Gastroesophageal sphincter (tissue), 2 donors: ENCODE measurements at regions not wholly inside any gene's neighbourhood (a gene's known extent, or its start where the extent isn't known, plus 50 kb on each side); places are given as distances from the start of the nearest gene placed in this dataset.

ENCODE experiments used
- POLR2A ChIP-seq, 2 donors: fragments of 450-650 bp; IDR thresholded peaks; one replicate each; pipeline ENCODE4 v1.6.1; 2017; ENCODE audit warnings: antibody characterized with exemption in 2 of 2, mild to moderate bottlenecking in 2 of 2, moderate library complexity in 1 of 2
- POLR2AphosphoS5 ChIP-seq: sonication (generic); formaldehyde crosslinking; IDR thresholded peaks from one replicate; pipeline ENCODE4 v1.6.1; 2017; ENCODE audit warnings: antibody characterized with exemption

- TF ChIP-seq POLR2AphosphoS5 = no peak
- TF ChIP-seq POLR2A (IDR thresholded peaks at IDR 0.05) = no peak
Observed at GRCh38 chr14:101361451-101362433, 199.6 kb upstream of the DIO3 start.
